Stimulated activated CD4-positive, alpha-beta T cell treated with anti-CD3 and anti-CD28 coated beads, Interleukin-2, amount 100 ng/mL, for 24 hours (primary cell): ENCODE measurements at regions not wholly inside any gene's neighbourhood (a gene's known extent, or its start where the extent isn't known, plus 50 kb on each side); places are given as distances from the start of the nearest gene placed in this dataset.
"Not testable (repeated sequence)": the region's sequence is repeated elsewhere in the genome, so short reads cannot be mapped to it uniquely, and the experiment has no call there.

Experiments used
- DNase-seq, 2 donors: peaks; one replicate each; pipeline ENCODE4 v3.0.0-alpha.2; 2020

DNA sequence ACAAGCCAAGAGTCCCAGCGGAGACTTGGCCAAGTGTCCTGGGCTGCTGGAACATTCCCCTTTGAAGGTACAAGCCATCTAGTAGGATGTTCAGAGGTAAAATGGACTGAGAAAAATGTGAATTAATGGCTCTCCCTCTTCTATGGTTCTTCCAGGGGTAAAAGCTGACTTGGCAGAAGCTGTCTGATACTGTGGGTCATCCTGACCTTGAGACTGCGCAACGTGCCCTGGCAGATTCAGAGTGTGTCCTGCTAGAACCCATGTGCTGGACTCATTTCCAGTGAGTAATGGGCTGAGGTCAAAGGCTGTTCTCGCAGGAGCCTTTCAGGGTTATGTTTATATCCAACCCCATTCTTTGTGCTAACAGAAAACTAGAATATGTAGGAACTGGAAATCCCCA is 423.0 kb upstream of the CD180 start:
- no peak for DNase-seq

GRCh38 chr5:67619235-67619634 is 422.6 kb upstream of the CD180 start:
- no peak for DNase-seq

DNA sequence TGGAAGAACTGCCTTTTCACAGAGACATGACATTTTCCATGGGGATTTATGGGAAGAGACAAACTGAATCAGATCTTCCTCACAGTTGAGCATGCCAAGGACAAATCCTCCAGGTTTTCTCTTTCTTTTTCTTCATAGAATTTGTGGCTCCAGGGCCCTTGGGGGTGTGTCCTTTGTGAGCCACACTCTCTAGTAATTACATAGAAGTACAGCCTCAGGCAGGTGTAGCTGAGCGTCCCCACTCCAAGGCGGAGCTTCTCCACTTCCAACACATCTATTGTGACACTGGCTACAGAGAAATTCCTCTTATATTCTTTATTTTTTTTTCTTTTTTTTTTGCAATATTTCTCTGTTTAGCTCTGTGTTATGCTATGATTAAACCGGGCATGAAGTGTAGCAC is 420.5 kb upstream of the CD180 start:
- no peak for DNase-seq

DNA sequence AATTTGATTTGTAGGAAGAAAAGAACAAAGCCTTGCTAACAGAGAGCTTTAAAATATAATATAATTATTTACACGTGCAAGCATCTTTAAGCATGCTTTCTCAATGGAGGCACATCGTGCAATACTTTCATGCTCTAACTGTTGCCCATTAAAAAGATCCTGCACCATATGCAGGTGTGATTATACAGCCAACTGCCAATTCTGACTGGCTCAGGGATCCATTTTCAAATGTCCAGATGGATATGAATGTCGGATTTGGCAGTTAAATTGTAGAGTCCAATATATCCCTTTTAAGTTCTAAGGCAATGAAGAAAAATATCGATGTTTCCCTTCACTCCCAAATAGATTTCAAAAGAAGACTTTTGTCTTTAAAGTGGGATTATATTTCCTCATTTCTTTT is 416.4 kb upstream of the CD180 start:
- DNase-seq = no peak

DNA sequence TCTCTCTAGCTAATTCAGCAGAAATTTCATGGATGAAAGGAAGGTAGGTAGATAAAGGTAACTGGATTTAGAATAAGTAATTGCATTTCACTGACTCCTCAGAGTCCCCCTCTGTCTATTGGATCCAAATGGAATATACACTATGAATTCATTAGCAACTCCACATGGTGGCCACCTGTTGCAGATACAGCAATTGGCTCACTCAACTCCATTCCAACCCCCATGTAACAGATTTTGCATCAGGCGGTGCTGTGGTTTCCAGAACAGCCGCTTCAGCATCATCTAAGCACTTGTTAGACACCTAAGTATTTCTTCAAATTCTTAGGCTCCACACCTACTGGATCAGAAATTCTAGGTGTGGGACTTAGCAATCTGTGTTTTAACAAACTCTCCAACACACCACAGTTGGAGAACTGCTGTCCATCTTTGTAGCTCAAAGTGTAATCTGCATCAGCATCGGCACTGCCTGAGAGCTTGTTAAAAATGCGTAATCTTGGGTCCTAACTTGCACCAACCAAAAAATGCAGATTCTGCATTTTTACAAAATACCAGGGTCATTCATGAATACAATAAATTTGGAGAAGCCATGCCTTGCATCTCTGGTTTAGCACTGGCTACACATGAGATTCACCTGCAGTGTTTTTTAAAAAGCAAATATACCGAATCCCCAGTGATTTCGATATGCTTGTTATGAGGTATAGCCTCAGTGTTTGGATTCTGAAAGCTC is 413.8 kb upstream of the CD180 start:
- no peak for DNase-seq

DNA sequence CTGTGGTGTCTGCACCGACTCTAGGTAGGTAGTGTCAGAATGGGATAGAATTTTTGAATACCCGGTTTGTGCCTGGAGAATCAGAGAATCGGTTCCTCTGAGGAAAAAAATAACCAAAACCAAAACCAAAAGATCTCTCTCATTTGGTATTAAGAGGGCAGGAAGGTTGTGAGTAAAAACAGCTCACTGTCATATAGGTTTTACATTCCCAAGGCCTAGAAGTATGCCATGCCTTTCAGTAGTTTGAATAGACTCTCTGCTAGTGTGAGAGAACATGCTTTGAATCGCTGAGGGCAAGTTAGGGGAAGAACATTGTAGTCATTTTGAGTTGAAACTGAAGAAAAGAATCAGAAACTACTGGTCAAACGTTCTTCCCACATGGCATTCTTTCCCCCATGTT is 411.4 kb upstream of the CD180 start:
- DNase-seq = no peak

- DNase-seq = no peak
Observed at GRCh38 chr5:67606586-67606947, 410.0 kb upstream of the CD180 start.

GRCh38 chr5:67605730-67606585 is 409.4 kb upstream of the CD180 start:
- DNase-seq = no peak

DNA sequence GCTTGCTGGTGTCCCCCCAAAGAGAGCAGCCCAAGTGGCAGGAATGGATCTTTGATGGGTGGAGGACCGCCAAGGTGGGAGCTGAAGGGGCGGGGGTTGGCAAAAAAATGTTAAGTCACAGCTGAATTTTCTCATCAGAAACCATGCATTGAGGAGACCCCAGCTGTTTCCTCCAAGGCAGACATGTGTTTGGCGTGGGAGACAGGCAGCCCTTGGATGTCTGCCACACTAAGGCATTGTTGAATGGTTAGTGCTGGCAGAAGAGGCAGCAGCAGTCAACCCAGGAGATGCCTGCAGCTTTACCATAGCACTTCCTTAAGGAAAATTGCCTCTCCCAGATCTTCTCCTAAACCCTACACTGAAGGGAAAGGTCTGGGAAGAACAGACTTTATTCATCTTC is 394.9 kb upstream of the CD180 start:
- DNase-seq = no peak

- no peak for DNase-seq
Observed at GRCh38 chr5:67588389-67588788, 391.8 kb upstream of the CD180 start.

DNA sequence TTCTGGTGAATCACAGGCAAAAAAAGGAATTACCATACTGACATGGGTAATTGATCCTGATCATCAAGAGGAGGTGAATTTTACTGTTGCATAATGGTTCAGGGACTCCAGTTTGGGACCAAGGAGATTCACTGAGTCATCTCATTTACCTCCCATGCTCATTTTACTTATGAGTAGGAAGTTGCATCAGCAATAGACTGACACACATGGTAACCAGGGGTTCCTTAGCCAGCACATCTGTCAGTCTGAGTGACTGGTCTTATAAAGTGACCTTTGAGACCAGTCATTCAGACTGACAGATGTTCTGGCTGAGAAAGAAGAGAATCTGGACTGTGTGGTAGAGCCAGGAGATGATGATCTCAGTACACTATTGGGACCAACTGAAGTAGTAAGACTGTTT is 384.6 kb upstream of the CD180 start:
- no peak for DNase-seq

DNA sequence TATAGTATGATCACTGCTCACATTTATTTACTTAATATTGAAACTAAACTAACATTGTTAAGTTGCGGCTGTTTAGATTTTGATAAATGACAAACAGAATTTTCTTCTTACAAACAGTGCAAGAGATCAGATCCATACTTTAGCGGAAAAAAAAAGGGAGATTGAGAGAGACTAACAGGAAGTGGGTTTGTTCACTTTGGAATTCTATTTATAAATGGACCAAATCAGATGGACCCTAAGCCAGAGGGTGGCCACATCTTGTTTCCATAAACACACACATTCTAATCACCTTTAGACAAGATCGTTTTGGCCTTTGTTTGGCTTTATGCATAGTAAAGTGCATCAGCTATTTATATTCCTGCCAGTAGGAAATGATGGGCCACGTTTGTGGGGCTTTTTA is 381.4 kb upstream of the CD180 start:
- no peak for DNase-seq

GRCh38 chr5:67577424-67577823 is 380.8 kb upstream of the CD180 start:
- DNase-seq = no peak

- no peak for DNase-seq
Observed at GRCh38 chr5:67576112-67576511, 379.5 kb upstream of the CD180 start.

- DNase-seq = no peak
Observed at GRCh38 chr5:67575087-67575486, 378.5 kb upstream of the CD180 start.

DNA sequence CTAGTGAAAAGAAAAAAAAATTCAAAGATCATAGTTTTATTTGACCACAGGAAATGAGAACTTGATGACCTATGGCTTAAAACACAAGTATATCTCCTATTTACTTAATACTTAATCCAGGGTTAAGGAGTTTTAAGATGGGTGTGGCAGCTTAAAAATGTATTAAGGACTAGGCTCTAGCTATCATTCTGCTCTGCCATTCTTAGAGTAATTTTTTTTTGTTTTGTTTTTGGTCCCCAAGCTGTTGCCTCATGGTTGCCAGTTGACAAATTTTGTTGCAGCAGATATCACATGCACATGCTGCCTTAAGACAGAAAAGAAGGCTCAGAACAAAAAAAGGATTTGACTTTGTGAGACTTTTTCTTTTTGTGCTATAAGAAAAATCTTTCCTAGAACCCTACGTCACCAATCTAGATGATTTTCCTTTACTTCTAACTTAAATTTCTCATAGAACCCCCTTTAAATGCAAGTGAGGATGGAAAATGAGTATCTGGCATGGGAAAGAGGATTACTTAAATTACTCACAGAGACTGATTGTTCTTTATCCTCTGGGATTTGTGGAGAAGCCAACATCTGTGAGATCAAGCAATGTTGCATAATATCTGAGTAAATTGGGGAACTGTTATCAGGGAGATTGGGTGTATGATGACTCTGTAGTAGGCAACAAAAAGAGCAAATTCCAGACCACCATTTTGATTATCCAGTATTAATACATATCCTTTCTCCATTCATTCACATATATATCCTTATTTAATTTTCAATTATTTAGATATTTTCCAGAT is 364.7 kb upstream of the CD180 start:
- DNase-seq = no peak

- DNase-seq = no peak
Observed at GRCh38 chr5:67552773-67553172, 356.2 kb upstream of the CD180 start.

GRCh38 chr5:67549947-67550346 is 353.3 kb upstream of the CD180 start:
- DNase-seq = no peak

DNA sequence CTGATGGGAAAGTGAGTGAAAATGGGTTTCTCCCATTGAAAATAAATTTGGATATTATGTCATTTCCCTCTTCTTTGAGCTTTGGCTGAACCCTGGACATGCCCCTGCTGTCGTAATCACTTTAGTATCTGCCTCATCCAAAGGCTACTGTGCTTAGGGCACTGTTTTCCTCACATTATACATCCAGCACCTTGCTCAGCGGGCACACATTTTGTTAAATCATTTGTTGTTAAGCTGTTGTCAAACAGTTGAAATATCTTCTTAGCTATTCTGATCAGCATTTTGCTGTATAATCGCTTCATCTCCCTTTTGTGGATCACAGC is 352.7 kb upstream of the CD180 start:
- no peak for DNase-seq

- DNase-seq = no peak
Observed at GRCh38 chr5:67548520-67549295, 352.1 kb upstream of the CD180 start.

- DNase-seq = no peak
Observed at GRCh38 chr5:67547682-67548081, 351.1 kb upstream of the CD180 start.

GRCh38 chr5:67544942-67545341 is 348.3 kb upstream of the CD180 start:
- not testable (repeated sequence) for DNase-seq

DNA sequence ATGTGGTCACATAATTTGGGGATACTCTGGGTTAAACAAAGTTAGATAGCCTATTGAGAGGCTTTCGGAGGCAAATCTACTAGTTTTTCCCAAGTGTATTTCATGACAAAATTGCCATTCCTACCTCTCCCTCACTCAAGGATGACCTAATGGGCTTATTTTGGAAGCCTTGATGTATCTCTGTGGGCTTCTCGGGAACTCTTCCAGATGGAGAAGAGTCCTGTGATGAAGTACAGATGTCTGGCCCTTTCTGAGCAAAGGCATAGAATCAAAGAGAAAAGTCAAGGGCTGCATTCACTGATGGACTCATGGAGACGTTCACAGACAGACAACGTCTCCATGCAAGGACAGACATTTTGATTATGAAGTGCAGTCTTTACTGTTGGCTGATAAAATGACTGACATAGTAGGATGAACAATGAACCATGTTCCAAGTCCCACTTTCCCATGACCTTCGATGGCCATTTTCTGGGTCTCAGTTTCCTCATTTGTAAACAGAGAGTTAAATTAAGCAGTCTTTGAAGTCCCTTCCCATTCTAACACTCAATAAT is 347.2 kb upstream of the CD180 start:
- no peak for DNase-seq
